ENCODE measurements at regions not wholly inside any gene's neighbourhood (a gene's known extent, or its start where the extent isn't known, plus 50 kb on each side); places are given as distances from the start of the nearest gene placed in this dataset.

- 96% methylated on average over 1 of the region's 1 CpG; no CpG with 5 or more reads in 1 of the 2 experiments for WGBS, 2 experiments (ENCODE audit: extremely low coverage in 1 of 2, insufficient coverage in 1 of 2, insufficient read length in 1 of 2, insufficient replicate concordance in 2 of 2, low coverage in 1 of 2, low lambda C conversion rate in 2 of 2, missing lambda C conversion rate in 1 of 2)
- no peak overlapping the region for H3K18ac ChIP-seq (ENCODE audit: extremely low read depth, low read length)
- H2BK20ac ChIP-seq (ENCODE audit: low read length) = no peak overlapping the region
- no peak overlapping the region for H3K9ac ChIP-seq (replicated peaks in 1 of 4; ENCODE audit: extremely low read depth in 1 of 4, low read depth in 3 of 4, low read length in 3 of 4)
- H4K91ac ChIP-seq (replicated peaks; ENCODE audit: insufficient read length, low read length) = no peak overlapping the region
- FAIRE-seq (no peak), DNase-seq (ENCODE audit: low read depth in 1 of 2, low spot score in 2 of 2) (no peak)
- no peak overlapping the region for H3K4ac ChIP-seq (replicated peaks; ENCODE audit: insufficient read length, low read depth, low read length)
- H4K8ac ChIP-seq (ENCODE audit: extremely low read depth, insufficient read depth, low read length) = no peak overlapping the region
- no peak overlapping the region for H3K4me3 ChIP-seq (ENCODE audit: extremely low read depth in 1 of 4, insufficient read depth in 2 of 4, low read depth in 3 of 4, low read length in 4 of 4)
- H4K5ac ChIP-seq (ENCODE audit: insufficient read length, low read depth, low read length) = no peak overlapping the region
- H3K23me2 ChIP-seq (ENCODE audit: low read depth, low read length) = no peaks in the 10 kb centered on the region; the same call in 1 of the 2 replicates
- H3K4me1 ChIP-seq (replicated peaks in 1 of 4; ENCODE audit: control insufficient read depth in 3 of 4, insufficient read depth in 4 of 4, low read length in 3 of 4) = no peaks in the 10 kb centered on the region
- no peak overlapping the region for H3K56ac ChIP-seq (replicated peaks; ENCODE audit: insufficient read length, low read depth, low read length)
- no peaks in the 10 kb centered on the region for H3K79me2 ChIP-seq (ENCODE audit: control insufficient read depth in 1 of 2, insufficient read depth in 2 of 2, low read length in 2 of 2)
- no peak overlapping the region for H3K14ac ChIP-seq (ENCODE audit: insufficient read length)
- no peak overlapping the region for H3K27ac ChIP-seq (ENCODE audit: low read depth, low read length)
- POLR2A ChIA-PET (ENCODE audit: partially characterized antibody) = no interaction called here
- H3K4me2 ChIP-seq (ENCODE audit: insufficient read depth in 1 of 2, low read depth in 2 of 2, low read length in 2 of 2) = no peak overlapping the region
- no peak for TF ChIP-seq TBP (IDR thresholded peaks at IDR 0.05; ENCODE audit: low read depth, low read length)
- TF ChIP-seq SUZ12 (IDR thresholded peaks at IDR 0.05; ENCODE audit: low read length) = no peak
- no peak for TF ChIP-seq CBX8 (IDR thresholded peaks at IDR 0.05; ENCODE audit: borderline replicate concordance, low read depth, low read length)
- no peak for TF ChIP-seq SRF (IDR thresholded peaks at IDR 0.05; ENCODE audit: low read depth, low read length)
- TF ChIP-seq PHF8 (conservative IDR thresholded peaks at IDR 0.05; ENCODE audit: low read depth, low read length) = no peak
- TF ChIP-seq HDAC6 (IDR thresholded peaks at IDR 0.05; ENCODE audit: low read depth, low read length) = no peak
- no peak for TF ChIP-seq CREB1 (IDR thresholded peaks at IDR 0.05)
- TF ChIP-seq CBX5 (IDR thresholded peaks at IDR 0.05; ENCODE audit: low read depth, low read length) = no peak
- no peak overlapping the region for H2BK5ac ChIP-seq (ENCODE audit: low read depth, low read length)
- CTCF ChIA-PET (ENCODE audit: partially characterized antibody) = interaction anchor here (0.6 kb wide), 1 partner anchor 487 kb away, joined by 3 read pairs; no protein-coding TSS in a partner anchor
- H2AFZ ChIP-seq (ENCODE audit: low read length) = no peak overlapping the region
- H3K23ac ChIP-seq (ENCODE audit: insufficient read length) = no peak overlapping the region
- H2AK5ac ChIP-seq (ENCODE audit: low read depth, low read length) = no peak overlapping the region
- H3K36me3 ChIP-seq (ENCODE audit: control insufficient read depth in 2 of 4, insufficient read depth in 4 of 4, low read length in 3 of 4) = no peaks in the 10 kb centered on the region
- H2BK12ac ChIP-seq (ENCODE audit: low read depth, low read length) = no peak overlapping the region
- peaks cover 0 to 1% (median 0%) of the 10 kb centered on the region in 4 experiments; a peak in 1 of 7 replicates for H3K27me3 ChIP-seq (replicated peaks in 1 of 4; ENCODE audit: control insufficient read depth in 3 of 4, extremely low read depth in 1 of 4, insufficient read depth in 3 of 4, low read length in 3 of 4)
- H3K9me3 ChIP-seq (ENCODE audit: insufficient read depth in 2 of 2, low read depth in 1 of 2, low read length in 1 of 2) = no peaks in the 10 kb centered on the region
- no peaks in the 10 kb centered on the region for H4K20me1 ChIP-seq (replicated peaks in 1 of 2; ENCODE audit: control insufficient read depth in 1 of 2, insufficient read depth in 2 of 2, low read length in 2 of 2)
- no peaks in the 10 kb centered on the region for H3K79me1 ChIP-seq (ENCODE audit: low read depth, low read length)
- no peak overlapping the region for H2BK15ac ChIP-seq (ENCODE audit: low read length)
- no peak overlapping the region for H2BK120ac ChIP-seq (replicated peaks; ENCODE audit: low read depth, low read length)
Observed at GRCh38 chr2:142504754-142505153, 372.7 kb upstream of the KYNU start.

All from H1 (cell line).